Suppressor macrophage treated with lipopolysaccharide for 1 hour (primary cell): ENCODE measurements at regions not wholly inside any gene's neighbourhood (a gene's known extent, or its start where the extent isn't known, plus 50 kb on each side); places are given as distances from the start of the nearest gene placed in this dataset.
A peak's percentile ranks its signal among the peaks of the same experiment; 100 is the strongest.

ENCODE experiments used
- DNase-seq, 3 donors: peaks; one replicate each; pipeline ENCODE4 v3.0.0-alpha.2; 2020 to 2022

GRCh38 chr4:79535516-79535915 lies 127.5 kb upstream of the GK2 start:
- DNase-seq: no peak

GRCh38 chr4:79528241-79528706 lies 120.2 kb upstream of the GK2 start:
- peak in 1 of 3 donors; percentile 10 for DNase-seq

- no peak for DNase-seq
These were observed 118.9 kb upstream of the GK2 start for GRCh38 chr4:79526641-79527565.

- no peak for DNase-seq
These were observed 108.1 kb upstream of the GK2 start for GRCh38 chr4:79516114-79516513.

DNA sequence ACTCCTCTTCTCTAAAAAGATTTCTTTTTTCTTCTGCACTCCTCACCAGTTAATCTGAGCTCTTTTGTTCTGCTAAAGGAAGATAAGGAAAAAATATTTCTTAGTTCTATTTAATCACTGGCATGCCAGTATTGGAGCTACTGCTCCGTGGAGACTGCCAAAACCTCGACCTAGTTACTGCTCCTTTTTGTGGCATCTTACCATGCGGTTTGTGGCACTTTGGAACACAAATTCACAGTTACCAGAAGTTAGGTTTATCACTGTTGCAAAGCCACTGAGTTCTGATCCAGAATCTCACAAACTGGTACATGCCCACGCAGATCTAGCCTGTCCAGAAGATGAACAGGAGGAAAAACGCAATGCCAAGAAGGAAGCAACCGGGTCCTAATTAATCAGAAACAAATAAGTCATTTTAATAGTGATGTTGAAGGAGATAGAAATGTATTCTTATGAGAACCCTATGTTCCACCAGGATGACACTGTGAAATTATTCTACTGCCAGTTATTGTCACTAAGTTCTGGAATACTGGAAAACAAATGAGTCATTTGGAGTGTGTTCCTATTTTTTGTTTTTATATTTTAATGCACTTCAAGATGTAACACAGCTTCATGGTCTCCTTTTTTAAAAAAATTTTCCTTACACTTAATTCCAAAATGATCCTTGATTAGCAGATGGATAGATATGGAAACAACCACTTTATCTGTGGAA lies 106.7 kb upstream of the GK2 start:
- no peak for DNase-seq

DNA sequence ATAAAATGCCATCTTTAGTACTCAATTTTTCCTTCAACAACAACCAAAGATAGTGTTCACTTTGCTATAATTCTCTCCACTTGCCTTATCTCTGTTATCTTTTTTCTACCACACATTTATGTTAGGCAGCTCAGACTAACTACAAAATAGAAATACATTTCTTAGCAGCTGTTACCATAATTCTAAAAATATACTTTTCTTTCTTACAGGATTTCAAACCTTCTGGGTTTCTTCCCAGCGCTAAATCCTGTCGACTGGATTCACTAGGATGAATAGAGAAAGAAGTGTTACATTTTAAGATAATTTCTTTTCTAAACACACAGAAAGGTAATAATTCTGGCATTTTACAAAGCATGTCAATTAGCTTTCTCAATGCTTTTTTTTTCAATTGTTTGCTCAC lies 105.5 kb upstream of the GK2 start:
- DNase-seq: no peak

DNA sequence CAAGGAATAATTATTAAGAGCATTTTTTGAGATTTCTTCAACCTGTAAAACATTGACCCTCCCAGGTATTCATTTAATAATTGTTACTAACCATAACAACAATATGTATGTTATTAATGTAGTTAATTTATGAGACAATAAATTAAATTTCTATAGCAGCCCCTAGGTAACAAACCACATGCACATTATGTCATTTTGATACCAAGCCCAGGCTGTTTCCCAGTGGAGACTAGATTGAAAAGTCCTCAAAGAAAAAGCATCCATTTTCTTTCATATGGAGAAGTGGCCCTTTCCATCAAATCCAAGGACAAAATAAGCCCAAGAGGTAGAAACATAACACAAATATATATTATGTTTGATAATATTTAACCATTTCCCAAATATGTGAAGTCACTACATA lies 104.3 kb upstream of the GK2 start:
- DNase-seq: no peak

DNA sequence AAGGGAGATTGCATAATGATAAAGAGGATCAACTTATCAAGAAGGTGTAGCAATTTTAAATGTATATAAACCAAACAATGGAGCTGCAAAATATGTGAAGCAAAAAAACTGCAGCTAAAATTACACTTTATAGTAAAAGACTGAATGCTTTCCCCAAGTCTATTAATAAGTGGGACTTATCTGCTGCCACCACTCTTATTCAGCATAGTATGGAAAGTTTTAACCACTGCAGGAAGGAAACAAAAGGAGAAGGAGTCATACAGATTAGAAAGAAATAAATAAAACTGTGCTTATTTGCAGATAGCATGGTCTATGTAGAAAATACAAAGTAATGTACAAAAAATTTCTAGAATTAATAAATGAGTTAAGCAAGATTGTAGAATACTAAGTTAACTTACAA lies 94.1 kb upstream of the GK2 start:
- DNase-seq: no peak

DNA sequence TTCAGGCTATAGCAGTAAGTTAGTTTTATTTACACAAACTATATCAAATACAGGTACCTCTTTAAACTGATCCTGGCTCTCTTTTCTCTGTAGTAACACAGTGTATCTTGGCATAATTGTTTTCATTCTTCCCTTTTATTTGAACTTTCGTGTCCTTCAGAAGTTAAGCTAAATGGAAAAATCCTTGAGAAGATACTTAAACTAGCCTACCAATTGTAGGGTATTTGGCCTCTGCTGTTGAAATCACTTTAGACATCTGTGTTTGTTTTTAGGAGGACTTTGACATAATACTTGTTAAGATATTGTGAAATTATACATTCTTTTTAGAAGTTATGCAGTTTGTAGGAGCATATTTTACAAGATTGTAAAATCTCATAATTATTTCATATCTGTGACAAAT lies 90.3 kb upstream of the GK2 start:
- no peak for DNase-seq

DNA sequence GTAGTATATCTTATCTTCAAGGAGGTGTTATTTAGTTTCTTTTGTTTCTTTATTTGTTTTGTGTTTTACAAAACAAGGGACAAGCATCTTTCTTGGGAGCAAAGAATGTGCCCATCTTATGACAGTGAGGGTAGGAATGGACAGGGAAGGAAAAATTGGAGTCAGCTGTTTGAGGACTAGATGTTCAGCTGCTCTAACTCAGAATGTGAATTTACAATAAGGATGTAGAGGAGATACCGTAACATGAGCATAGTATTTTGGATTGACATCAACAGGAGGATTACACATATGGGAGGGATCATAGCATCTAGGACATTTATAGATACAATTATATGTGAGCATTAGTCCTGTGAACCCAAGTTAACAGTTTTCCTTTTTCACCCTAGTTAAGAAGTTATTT lies 89.0 kb upstream of the GK2 start:
- DNase-seq: no peak

DNA sequence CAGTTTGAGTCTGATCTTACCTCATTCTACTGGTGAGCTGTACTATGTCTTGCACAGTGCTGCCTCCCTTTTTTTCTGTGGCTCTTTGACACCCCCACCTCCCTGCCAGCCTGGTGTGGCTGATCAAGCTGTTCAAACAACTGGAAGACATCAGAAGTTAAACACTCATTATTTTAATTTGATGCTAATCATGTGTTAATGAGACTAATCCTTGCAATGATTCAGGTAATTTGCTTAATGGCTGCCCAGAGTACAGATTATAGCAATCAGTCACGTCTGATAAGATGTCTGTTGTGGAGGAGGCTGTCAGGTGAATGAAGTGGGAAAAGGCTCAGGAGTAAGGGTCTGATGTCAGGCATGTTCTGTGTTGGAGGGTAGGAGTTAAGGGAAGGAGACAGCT lies 87.4 kb upstream of the GK2 start:
- no peak for DNase-seq

- no peak for DNase-seq
These were observed 84.1 kb upstream of the GK2 start for GRCh38 chr4:79492148-79492547.

DNA sequence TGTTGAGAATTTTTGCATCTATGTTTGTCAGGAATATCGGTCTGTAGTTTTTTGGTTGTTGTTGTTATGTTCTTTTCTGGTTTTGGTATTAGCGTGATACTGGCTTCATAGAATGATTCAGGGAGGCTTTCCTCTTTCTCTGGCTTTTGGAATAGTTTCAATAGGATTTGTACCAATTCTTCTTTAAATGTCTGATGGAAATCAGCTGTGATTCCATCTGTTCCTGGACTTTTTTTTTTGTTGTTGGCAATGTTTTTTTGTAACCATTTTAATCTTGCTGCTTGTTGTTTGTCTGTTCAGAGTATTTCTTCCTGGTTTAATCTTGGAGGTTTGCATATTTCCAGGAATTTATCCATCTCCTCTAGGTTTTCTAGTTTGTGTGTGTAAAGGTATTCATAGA lies 81.5 kb upstream of the GK2 start:
- DNase-seq: no peak

- DNase-seq: no peak
These were observed 68.2 kb upstream of the GK2 start for GRCh38 chr4:79476196-79476595.

- no peak for DNase-seq
These were observed 65.4 kb upstream of the GK2 start for GRCh38 chr4:79473439-79473724.

DNA sequence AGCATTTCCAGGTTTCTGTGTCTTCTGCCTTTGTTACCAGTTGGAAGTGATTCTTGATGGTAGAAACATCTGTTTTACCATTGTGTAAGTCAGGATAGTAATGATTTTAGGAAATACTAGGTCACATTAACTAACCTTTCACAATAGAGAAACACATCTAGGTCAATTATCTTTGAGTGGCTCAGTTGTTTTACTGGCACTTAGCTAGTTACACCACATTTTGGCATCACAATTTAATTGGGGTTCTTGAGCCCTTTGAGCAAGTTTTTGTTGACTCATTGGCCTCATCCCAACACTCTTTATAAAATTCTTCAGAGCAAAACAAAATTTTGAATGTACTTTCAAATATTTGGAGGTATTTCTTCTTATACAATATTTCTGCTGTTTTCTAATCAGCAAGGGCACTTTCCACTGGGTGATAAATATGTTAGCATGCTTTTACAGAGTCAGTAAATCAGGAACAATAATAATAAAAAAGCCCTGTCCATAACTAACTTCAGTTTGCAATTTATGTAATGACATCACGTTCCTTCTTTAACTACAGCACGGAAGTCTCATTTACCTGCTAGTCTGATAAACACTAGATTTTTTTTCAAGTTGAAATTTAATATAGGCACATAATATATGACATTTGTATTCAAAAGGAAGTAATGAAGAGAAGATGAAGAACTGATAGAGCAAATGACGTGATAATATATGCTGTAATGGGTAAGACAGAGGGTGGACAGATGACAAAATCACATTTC lies 64.8 kb upstream of the GK2 start:
- no peak for DNase-seq

DNA sequence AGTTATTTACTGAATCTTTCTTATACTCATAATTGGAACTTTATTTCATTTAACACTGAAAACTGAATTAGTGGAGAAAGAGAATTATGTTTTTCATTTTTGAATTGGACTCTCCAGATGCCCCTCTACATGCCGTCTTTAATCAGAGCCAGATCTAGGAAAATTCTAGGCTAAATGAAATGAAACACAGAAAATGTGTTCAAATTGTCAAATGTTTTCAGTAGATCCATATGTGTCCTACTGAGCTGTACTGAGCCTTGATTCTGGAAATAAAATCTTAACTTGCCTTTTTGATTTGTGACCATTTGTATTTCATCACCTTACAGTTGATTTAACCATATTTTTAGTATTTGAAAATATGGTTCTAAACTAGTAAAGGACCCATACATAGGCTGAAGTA lies 64.0 kb upstream of the GK2 start:
- DNase-seq: no peak

DNA sequence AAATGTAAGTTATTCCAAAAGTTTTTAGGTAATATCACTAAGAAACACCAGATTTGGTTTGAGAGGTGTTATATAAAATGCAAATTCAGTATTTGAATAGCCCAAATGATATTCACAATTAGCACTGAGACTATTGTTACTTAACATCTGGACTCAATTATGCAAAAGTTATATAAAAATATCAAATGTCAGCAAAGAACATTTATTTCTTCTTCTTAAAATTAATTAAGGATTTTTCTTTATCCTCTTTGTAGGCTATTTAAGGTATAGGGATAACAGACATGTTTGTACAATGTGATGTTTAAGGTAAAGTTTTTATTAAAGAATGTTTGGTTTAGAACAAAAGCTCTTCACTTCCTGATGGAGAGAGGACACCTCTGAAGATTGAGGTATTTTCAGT lies 63.3 kb upstream of the GK2 start:
- no peak for DNase-seq

DNA sequence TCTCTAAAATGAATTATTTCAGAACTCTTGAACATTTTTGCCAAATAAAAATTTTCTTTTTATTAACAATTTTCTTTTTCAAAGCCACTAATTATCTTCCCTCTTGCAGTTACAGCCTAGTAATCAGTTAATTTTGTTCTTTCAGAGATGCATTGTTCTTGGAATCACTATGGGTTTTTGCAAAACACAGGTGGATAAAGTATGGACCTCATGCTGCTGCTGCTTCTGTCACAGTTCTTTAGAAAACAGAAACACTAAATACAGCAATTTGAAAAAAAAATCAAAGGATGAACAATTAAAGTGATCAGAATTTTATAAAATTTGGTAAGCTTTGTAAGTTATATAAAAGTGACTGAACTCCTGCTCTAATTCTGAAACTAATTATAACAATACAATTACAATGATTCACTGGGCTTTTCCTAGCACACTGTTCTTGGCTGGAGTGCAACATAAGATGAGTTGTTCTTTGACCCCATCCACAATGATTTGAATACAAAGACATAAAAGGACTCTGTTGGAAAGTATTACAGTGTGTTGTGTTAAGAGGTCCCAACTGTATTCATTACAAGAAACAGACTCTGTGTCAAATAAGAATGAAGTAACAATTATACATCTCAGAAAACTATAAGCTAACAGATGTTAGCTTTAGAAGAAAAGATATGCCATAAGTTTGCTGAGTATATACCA lies 59.4 kb upstream of the GK2 start:
- no peak for DNase-seq

DNA sequence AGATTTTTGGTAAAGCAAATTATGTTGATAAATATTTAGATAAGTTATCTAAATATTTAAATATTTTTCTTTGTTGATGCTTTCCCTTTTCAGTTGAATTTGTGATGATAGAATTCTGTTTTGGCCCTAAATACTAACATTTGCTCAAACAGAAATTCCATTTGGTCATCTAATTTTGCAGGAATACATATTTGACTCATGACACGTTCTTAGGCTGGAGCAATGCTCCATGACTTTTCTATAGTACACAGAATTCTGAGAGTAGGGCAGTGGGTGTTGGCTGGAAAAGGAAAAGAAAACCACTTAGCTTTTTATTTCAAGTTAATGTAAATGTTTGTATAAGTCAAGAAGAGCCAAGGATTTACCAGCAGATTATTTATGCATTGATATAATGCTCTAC lies 58.6 kb upstream of the GK2 start:
- no peak for DNase-seq
